ENCODE measurements at regions not wholly inside any gene's neighbourhood (a gene's known extent, or its start where the extent isn't known, plus 50 kb on each side); places are given as distances from the start of the nearest gene placed in this dataset.

- TF ChIP-seq REST (IDR thresholded peaks at IDR 0.05; ENCODE audit: unreplicated experiment) (no peak), EZH2phosphoT487 (IDR thresholded peaks at IDR 0.05; ENCODE audit: unreplicated experiment) (no peak), CTCF (conservative IDR thresholded peaks at IDR 0.05; ENCODE audit: low read depth in 2 of 2) (no peak), POLR2AphosphoS5 (IDR thresholded peaks at IDR 0.05; ENCODE audit: low read depth) (no peak), NANOG (IDR thresholded peaks at IDR 0.05; ENCODE audit: borderline replicate concordance) (no peak), EZH2 (IDR thresholded peaks at IDR 0.05; ENCODE audit: low read depth, unreplicated experiment) (no peak), CREB1 (CRISPR knock-in tag; IDR thresholded peaks at IDR 0.05; ENCODE audit: low read depth) (no peak), JUNB (IDR thresholded peaks at IDR 0.05; ENCODE audit: unreplicated experiment) (no peak), ZNF114 (CRISPR knock-in tag; IDR thresholded peaks at IDR 0.05) (no peak)
Observed at GRCh38 chr12:111288771-111289170, 80.1 kb downstream of the PHETA1 start (continued).

- no peak overlapping the region for H3K27ac Mint-ChIP-seq
- Histone ChIP-seq H3K4me2 (no peak overlapping the region), H3K27me3 (ENCODE audit: insufficient read depth) (no peaks in the 10 kb centered on the region), H3K27ac (ENCODE audit: low read depth) (no peak overlapping the region), H3K4me1 (ENCODE audit: insufficient read depth) (peaks cover 12% of the 10 kb centered on the region), H3K4me3 (no peak overlapping the region), H3K36me3 (ENCODE audit: insufficient read depth) (no peaks in the 10 kb centered on the region), H3F3A (replicated peaks; ENCODE audit: low read depth) (no peaks in the 10 kb centered on the region), H2AFZ (no peak overlapping the region), H3K79me2 (replicated peaks; ENCODE audit: insufficient read depth) (no peaks in the 10 kb centered on the region), H3K9me2 (ENCODE audit: insufficient read depth) (no peaks in the 10 kb centered on the region), H4K20me1 (replicated peaks; ENCODE audit: insufficient read depth) (no peaks in the 10 kb centered on the region)
- H3K4me3 Mint-ChIP-seq: no peak overlapping the region
- DNase-seq (ENCODE audit: low spot score): no peak
- ATAC-seq: no peak
- peaks cover 18% of the 10 kb centered on the region for H3K4me1 Mint-ChIP-seq
- no peaks in the 10 kb centered on the region for H3K27me3 Mint-ChIP-seq (ENCODE audit: insufficient read depth, low read depth, poor library complexity)
- peaks cover 10% of the 10 kb centered on the region; the same call in 2 of the 3 replicates for H3K36me3 Mint-ChIP-seq (ENCODE audit: low read depth)
- no peaks in the 10 kb centered on the region for H3K9me3 Mint-ChIP-seq
- no peak for TF ChIP-seq CREB1 (CRISPR knock-in tag; IDR thresholded peaks at IDR 0.05; ENCODE audit: low read depth)
- TF ChIP-seq NANOG (IDR thresholded peaks at IDR 0.05; ENCODE audit: borderline replicate concordance): no peak
- TF ChIP-seq, protein P1, sequence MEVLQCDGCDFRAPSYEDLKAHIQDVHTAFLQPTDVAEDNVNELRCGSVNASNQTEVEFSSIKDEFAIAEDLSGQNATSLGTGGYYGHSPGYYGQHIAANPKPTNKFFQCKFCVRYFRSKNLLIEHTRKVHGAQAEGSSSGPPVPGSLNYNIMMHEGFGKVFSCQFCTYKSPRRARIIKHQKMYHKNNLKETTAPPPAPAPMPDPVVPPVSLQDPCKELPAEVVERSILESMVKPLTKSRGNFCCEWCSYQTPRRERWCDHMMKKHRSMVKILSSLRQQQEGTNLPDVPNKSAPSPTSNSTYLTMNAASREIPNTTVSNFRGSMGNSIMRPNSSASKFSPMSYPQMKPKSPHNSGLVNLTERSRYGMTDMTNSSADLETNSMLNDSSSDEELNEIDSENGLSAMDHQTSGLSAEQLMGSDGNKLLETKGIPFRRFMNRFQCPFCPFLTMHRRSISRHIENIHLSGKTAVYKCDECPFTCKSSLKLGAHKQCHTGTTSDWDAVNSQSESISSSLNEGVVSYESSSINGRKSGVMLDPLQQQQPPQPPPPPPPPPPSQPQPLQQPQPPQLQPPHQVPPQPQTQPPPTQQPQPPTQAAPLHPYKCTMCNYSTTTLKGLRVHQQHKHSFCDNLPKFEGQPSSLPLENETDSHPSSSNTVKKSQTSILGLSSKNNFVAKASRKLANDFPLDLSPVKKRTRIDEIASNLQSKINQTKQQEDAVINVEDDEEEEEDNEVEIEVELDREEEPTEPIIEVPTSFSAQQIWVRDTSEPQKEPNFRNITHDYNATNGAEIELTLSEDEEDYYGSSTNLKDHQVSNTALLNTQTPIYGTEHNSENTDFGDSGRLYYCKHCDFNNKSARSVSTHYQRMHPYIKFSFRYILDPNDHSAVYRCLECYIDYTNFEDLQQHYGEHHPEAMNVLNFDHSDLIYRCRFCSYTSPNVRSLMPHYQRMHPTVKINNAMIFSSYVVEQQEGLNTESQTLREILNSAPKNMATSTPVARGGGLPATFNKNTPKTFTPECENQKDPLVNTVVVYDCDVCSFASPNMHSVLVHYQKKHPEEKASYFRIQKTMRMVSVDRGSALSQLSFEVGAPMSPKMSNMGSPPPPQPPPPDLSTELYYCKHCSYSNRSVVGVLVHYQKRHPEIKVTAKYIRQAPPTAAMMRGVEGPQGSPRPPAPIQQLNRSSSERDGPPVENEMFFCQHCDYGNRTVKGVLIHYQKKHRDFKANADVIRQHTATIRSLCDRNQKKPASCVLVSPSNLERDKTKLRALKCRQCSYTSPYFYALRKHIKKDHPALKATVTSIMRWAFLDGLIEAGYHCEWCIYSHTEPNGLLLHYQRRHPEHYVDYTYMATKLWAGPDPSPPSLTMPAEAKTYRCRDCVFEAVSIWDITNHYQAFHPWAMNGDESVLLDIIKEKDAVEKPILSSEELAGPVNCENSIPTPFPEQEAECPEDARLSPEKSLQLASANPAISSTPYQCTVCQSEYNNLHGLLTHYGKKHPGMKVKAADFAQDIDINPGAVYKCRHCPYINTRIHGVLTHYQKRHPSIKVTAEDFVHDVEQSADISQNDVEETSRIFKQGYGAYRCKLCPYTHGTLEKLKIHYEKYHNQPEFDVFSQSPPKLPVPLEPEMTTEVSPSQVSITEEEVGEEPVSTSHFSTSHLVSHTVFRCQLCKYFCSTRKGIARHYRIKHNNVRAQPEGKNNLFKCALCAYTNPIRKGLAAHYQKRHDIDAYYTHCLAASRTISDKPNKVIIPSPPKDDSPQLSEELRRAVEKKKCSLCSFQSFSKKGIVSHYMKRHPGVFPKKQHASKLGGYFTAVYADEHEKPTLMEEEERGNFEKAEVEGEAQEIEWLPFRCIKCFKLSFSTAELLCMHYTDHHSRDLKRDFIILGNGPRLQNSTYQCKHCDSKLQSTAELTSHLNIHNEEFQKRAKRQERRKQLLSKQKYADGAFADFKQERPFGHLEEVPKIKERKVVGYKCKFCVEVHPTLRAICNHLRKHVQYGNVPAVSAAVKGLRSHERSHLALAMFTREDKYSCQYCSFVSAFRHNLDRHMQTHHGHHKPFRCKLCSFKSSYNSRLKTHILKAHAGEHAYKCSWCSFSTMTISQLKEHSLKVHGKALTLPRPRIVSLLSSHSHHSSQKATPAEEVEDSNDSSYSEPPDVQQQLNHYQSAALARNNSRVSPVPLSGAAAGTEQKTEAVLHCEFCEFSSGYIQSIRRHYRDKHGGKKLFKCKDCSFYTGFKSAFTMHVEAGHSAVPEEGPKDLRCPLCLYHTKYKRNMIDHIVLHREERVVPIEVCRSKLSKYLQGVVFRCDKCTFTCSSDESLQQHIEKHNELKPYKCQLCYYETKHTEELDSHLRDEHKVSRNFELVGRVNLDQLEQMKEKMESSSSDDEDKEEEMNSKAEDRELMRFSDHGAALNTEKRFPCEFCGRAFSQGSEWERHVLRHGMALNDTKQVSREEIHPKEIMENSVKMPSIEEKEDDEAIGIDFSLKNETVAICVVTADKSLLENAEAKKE (CRISPR knock-in tag; IDR thresholded peaks at IDR 0.05): no peak
- TF ChIP-seq POLR2AphosphoS5 (IDR thresholded peaks at IDR 0.05; ENCODE audit: low read depth): no peak
- no peak for TF ChIP-seq EZH2 (IDR thresholded peaks at IDR 0.05; ENCODE audit: low read depth, unreplicated experiment)
- TF ChIP-seq JUNB (IDR thresholded peaks at IDR 0.05; ENCODE audit: unreplicated experiment): no peak
- TF ChIP-seq ETS1 (IDR thresholded peaks at IDR 0.05): no peak
Observed at GRCh38 chr12:111287125-111287900, 81.6 kb downstream of the PHETA1 start.
